HG02852 (cell line): ENCODE measurements at regions not wholly inside any gene's neighbourhood (a gene's known extent, or its start where the extent isn't known, plus 50 kb on each side); places are given as distances from the start of the nearest gene placed in this dataset.
"Not testable (repeated sequence)": the region's sequence is repeated elsewhere in the genome, so short reads cannot be mapped to it uniquely, and the experiment has no call there.

Source experiments
- ATAC-seq: cut with Tn5 transposase; IDR thresholded peaks from one replicate; pipeline ENCODE4 v1.9.1; 2021; ENCODE audit warnings: mild to moderate bottlenecking, moderate library complexity; ENCODE audit not compliant: unreplicated experiment

DNA sequence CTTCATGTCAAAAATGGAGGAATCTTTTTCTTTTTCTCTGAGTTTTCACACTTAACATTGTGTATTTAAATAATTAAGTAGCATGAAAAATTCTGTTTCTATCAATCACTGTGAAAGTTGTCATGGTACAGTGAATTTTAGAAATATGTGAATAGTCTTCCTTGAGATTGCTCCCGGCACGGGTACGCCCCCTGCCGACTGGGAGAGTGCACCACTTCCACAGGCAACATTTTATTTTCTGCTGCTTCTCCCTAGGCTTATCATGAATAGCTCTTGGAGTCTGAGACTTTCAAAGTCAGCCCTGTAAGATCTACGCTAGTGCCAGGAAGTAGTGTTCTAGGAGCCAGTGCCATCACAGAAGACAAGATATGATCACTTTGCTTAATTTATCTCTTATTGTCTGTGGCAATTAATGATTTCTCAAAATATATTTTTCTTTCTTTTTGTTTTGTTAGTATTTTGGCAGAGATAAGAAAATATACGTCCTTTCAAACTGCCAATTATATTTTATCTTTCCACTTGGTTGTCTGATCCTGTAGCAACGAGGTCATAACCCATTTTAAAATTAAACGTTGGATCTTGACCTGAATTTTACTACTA lies 763.8 kb upstream of the AADAT start:
- peak; percentile 80 for ATAC-seq

DNA sequence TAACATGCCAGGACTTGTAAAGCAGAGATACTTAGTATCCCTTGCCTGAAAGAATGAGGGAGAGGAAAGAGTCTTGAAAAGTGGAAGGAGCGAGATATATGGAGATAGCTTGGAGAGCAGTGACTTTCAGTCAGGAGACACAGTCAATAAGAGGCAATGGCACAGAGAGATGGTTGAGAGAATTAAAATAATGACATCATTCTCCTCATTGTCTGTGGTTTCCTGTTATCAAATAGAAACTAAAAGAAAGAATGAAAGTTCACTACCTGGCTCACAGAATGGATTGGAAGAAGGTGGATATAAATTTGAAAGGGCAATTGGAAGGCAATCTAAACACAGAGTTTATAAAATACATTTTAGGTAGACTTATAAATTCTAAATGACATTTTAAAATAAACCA lies 760.2 kb upstream of the AADAT start:
- no peak for ATAC-seq

DNA sequence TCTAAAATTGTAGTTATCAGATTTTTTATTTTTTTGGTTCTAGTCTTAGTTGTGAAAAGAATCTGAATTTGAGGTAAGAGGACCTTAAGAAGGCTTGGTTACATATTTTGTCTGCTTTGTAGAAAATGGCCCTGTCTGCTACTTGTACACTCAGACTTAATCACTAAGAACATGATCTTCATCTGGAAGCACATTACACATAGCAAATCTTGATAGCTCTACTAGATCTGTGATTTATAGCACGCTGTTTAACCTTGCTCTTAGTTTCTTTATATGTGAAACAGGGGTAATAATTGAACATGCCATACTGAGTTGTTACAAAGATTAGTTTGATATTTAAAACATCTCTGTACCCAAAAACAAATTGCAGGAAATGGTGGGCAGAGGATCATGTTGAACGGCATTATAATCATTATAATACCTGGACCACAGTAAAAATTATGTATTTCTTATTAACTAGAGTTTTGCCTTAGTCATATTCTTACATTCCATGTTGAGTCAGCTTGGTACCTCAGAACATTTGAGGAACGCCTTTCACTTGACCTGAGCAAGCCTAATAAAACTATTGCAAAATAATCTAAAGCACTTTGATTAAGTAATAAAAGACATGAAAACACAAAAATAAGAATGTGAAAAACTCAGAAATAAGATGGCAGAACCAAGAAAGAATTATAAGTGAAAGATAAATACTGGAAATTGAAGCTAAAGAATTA lies 738.0 kb upstream of the AADAT start:
- ATAC-seq = no peak

DNA sequence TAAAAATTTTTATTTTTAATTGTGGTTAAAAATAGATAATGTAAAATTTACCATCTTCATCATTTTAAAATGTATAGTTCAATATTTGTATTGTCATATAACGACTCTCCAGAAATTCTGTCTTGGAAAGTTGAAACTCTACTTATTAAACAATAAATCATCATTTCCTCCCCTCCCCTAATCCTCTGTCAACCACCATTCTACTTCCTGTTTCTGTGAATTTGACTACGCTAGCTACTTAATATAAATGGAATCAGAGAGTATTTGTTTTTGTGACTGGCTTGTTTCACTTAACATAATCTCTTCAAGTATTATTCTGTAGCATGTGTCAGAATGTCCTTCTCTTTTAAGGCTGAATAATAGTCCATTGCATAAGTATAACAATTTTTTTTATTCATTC lies 729.0 kb upstream of the AADAT start:
- no peak for ATAC-seq

DNA sequence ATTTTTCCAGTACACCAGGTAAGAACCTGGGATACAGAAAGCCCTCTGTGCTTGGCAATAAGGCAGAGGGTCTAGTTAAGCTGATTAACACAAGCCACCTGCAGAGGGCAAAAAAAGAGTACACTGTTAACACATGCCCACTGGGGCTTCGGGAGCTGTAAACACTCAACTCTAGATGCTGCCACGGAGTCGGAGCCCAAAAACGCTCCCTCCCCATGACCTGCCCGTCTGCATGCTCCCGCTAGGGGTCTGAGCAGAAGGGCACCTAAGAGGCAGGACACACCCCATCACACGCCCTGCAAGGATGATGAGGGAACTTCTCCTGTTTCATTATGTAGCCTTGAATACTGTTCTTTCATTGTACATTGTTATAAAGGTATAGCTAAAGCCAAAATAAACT lies 715.6 kb upstream of the AADAT start:
- ATAC-seq = no peak

DNA sequence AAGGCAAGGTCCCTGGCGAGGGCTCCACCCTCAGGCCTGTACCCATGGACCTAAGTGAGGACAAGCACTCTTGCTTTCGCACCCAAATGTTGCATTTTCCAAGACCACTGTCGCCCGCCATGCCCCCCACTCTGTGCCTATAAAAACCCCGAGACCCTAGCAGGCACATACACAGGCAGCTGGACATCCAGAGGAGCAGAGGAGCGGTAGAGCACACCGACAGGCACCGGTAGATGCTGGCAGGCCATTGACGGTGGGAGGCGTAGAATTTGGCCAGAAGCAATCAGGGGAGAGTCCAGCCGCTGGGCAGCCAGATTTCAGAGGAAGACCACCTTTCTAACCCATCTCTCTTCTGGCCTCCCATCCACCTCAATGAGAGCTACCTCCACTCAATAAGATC lies 715.2 kb upstream of the AADAT start:
- no peak for ATAC-seq

DNA sequence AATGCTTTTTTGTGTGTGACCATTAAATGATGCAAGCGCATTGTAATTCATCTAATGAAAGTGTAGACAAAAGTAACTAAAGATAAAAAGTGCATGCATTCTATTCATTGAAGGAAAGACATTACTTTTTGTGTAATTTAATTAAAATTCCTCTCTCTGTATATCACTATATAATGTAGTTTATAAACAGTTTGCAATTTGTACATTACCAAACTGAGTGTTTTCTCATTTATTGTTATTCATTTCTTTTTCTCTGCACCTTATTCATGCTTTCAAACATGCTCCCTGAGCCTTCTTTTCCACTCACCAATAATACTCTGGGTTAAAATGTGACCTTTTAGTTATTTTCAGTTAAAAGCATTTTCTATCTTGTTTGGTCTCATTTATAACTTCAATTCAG lies 713.7 kb upstream of the AADAT start:
- no peak for ATAC-seq

DNA sequence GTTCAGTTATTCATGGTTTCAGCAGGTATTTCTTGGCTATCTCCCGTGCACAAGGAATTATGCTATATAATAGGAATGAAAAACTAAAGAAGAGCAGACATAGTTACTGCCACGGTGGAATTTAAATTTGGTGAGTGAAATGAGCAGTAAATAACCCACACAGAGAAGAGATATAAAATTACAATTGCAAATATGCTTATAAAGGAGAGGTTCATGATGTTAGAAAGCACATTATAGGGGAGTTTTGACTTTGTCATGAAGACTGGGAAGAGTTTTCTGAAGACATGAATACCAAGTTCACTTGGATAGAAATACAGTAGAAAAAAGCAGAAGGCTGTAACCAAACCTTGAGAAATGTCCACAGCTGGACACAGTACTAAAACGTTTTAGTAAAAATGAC lies 712.0 kb upstream of the AADAT start:
- ATAC-seq = no peak

DNA sequence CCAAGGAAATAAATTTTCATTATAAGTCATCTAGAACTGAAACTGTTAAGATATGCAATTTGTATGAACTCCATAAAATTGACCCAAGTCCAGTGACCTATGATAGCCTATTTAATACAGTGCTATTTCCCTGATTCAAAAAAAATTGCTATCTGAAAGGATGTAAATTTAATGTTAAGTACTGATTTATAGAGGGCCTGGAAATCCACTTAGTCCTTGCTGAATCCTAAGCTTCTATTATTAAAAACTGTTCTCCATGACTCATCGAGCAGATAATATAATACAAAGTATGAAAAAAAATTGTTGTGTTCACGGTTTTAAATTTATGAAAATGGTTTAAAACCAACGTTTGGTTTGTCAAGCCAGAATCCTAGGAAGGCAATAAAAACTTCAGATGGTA lies 704.8 kb upstream of the AADAT start:
- ATAC-seq = no peak

DNA sequence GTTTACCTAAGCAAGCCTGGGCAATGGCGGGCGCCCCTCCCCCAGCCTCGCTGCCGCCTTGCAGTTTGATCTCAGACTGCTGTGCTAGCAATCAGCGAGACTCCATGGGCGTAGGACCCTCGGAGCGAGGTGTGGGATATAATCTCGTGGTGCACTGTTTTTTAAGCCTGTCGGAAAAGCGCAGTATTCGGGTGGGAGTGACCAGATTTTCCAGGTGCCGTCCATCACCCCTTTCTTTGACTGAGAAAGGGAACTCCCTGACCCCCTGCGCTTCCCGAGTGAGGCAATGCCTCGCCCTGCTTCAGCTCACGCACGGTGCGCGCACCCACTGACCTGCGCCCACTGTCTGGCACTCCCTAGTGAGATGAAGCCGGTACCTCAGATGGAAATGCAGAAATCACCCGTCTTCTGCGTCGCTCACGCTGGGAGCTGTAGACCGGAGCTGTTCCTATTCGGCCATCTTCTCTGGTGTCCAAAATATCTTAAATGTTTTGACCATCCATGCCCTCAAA lies 698.8 kb upstream of the AADAT start:
- not testable (repeated sequence) for ATAC-seq

DNA sequence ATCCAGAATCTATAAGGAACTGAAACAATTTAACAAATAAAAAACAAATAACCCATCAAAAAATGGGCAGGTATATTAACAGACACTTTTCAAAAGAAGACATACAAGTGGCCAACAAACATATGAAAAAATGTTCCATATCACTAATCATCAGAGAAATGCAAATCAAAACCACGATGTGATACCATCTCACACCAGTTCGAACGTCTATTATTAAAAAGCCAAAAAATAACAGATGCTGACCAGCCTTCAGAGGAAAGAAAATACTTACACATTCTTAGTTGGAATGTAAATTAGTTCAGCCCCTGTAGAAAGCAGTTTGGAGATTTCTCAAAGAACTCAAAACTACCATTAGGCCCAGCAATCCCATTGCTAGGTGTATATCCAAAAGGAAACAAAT lies 687.9 kb upstream of the AADAT start:
- ATAC-seq = no peak

DNA sequence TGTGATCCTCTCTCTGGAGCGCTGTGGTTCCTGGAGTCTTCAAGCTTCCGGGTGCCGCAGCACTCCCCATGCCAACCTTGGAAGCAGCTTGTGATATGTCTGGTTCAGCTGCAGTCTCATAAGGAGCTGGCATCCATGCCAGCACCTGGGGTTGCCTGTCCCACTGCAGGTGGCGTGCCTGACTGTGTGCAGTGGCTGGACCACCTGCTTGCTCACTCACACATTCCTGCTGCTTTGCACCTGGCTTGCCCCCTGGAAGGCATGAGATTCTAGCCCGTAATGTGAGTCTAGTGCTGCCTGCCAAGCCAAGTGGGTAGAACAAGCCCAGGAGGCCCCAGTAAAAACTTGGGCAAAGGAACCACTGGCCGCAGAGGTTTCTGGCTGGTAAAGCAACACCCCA lies 687.2 kb upstream of the AADAT start:
- ATAC-seq = no peak

DNA sequence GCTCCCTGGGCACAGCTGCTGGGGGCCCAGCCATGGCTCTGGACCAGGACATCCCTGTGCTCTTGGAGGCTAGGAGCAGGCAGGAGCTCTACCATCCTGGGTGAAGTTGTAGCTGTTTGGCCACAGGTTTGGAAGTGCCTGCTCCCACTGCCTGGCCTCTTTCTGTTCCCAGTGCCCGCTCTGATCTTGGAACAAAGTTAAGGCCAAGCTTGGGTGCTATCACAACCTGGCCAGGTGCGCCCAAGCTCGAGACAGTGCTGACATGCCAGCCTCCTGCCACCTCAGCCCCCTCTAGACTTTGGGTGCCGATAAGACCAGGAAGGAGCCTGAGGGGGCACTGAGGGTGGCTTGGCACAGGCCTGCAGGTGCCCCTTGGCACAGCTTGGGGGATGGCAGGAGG lies 686.1 kb upstream of the AADAT start:
- ATAC-seq = no peak

DNA sequence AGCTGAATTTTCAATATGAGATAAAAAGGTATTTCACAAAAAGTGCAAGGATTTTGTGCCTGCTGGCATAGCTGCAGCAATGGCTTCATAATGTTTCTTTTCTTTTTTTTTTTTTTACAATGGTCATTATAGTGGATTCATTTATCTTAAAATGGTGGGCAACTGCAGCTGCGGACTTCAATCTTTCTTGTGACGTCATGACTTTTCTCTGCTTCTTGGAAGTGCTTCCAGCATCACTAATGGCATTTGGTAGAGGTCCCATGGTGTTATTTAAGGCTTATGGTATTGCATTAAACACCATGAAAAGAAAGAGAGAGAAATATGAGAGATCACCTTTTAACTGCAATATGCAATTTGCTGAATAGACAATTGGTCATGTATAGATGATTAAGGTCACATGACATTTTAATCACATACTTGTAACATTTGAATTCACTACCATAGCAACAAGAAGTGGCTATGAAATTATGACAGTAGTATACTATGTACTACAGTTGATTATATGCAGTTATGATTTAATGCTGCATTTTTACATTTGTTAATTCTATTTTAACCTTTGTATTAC lies 684.0 kb upstream of the AADAT start:
- ATAC-seq = no peak

DNA sequence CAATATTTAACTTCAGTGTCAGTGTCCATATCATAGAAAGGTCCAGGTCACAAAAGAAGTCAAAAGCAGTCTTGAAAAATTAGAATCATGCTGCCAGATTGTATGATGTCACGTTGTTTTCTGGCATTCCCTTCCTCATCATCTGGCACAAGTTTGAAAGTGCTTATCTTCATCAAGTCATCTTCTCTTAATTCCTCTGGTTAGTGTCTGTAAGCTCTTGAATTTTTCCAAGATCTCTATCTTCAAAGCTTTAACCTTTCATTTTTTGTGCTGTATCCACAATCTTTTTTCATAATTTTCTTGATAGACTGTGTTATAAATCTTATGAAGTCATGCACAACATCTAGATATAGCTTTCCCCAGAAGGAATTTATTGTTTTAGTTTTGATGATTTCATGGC lies 682.7 kb upstream of the AADAT start:
- no peak for ATAC-seq

DNA sequence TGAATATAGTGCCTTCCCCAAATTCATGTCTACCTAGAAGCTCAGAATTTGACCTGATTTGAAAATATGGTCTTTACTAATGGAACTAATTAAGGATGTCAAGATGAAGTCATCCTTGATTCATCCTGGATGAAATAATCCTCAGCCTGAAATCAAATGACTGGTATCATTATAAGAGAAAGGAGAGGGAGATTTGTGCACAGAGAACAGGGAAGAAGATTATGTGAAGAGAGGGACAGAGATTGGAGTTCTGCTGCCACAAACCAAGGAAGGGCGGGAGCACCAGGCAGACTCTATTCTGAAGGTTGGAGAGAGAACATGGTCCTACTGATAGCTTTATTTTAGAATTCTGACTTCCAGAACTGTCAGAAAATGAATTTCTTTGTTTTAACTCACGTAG lies 680.9 kb upstream of the AADAT start:
- no peak for ATAC-seq

DNA sequence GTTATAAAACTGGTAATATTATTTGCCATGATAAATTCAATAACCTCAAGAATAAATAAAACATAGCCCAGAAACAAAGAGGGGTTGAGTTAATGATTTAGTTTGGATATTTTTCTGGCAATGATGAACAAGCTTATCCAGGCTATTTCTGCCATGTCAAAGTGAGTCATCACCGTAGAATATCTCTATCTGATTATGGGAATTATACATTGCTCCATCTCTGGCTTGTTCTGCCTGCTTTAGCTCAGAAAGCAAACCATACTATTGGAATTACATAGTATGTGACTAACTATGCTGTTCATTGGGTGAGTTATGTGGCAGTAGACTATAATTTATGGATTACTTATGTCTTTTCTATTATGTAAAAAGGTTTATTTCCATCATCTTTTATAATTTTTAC lies 680.1 kb upstream of the AADAT start:
- ATAC-seq = no peak

DNA sequence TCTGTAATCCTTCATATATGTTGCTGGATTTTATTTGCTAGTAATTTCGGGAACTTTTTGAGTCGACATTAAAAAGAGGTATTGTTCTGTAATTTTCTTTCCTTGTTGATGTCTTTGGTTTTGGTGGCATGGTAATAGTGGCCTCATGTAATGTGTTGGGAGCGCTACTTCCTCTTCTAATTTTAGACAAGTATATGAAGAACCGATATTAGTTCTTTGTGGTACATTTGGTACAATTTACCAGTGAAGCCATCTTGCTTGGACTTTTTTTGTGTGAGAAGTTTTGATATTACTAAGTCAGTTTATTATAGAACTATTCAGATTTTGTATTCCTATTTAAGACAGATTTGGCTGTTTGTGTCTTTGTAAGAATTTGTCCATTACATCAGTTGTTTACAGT lies 669.2 kb upstream of the AADAT start:
- no peak for ATAC-seq

DNA sequence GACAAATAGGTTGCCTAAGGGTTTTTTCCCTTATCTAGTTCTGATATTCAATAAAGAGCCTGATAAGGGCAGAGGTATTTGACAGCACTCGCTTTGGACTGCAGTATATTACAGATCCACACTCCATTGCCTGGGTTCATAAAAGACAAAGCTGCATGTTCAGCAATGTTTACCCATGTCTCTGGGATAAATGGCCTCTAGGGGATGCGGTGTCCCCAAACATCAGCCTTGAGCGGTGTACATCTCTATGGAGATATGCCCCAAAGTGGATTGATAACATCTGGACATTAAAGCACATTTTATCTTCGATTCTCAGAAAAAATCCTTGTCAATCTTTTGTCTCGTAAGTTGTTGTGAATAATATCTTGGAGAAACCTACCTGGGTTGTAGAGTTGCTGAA lies 660.8 kb upstream of the AADAT start:
- ATAC-seq = no peak

DNA sequence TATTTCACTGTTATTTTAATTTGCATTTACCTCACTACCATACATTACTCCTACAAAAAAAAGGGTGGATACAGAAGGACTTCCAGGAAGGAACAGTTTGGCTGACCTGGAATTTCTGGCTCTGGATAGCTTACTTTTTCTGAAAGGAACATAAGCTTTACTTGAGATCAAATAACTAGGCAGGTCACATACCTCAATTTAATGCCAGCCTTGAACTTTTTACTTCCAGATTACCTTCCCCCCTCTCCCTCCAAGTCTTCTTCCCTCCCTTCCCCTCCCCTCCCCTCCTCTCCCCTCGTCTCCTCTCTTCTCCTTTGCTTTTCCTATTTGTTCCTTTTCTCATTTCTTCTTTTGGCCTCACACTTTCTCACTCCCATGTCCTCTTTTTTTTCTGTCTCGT lies 659.2 kb upstream of the AADAT start:
- no peak for ATAC-seq

DNA sequence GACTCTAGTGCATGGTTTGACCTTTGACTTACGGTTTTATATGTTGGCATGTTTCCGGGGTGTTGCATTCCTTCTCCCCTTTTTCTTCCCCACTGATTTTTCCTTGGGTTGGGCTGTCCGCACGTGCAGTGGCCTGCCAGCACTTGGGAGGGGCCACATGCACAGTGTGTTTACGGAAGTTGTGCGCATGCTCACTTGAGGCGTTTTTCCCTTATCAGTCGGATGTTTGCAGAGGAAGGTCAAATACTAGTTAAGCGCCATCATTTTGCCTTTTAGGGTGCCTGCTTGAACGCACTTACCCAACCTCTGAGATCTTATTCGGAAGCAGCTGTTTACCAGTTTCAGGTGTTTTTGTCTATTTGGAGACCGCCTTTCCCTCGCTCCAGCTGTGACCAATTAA lies 653.9 kb upstream of the AADAT start:
- ATAC-seq = no peak

DNA sequence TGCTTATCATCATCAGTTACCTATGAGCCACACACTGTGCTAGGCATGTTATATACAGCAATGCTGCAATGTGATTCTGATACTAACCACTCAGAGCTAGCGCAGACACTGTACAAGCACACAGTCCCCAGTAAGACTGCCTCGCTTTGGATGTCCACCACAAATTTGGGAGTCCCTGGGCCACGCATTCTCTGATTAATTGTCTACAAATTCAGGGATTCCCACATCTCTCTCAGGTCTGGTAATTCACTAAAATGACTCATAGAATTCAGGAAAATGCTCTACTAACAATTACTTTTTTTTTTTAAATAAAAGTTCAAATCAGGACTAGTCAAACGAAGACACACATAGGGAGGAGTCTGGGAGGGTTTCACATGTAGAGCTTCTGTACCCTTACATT lies 652.1 kb upstream of the AADAT start:
- ATAC-seq = no peak

DNA sequence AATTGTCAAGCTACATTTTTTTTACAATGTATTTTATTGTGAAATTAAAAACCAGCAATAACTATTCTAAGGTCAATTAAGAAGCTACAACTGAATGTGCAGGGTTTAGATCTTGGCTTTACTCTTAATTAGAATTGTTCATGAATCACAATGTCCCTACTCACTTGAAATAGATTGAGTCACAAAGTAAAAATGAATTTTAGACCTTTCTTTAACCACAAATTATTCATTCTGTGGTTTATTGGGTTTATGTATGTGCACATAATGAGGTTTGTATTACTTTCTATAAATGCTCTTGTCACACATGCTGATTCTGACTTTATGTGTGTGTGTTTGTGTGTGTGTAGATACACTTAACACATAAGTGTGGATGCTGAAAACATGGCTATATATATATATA lies 647.0 kb upstream of the AADAT start:
- no peak for ATAC-seq
